OCI-LY3 (cell line): ENCODE measurements at regions not wholly inside any gene's neighbourhood (a gene's known extent, or its start where the extent isn't known, plus 50 kb on each side); places are given as distances from the start of the nearest gene placed in this dataset.

ENCODE experiments used
- EZH2phosphoT487 ChIP-seq: fragments of 200-600 bp; shearing (Covaris generic); IDR thresholded peaks from 2 replicates; pipeline ENCODE4 v1.6.1; 2018; ENCODE audit warnings: antibody characterized with exemption, mixed run types, low read depth
- TF ChIP-seq, protein P1 (sequence below): fragments of 200-600, 300-600 bp; sonication (generic); IDR thresholded peaks from 2 replicates; pipeline ENCODE4 v1.5.1; 2014; ENCODE audit warnings: antibody characterized with exemption, low read length, low read depth

DNA sequence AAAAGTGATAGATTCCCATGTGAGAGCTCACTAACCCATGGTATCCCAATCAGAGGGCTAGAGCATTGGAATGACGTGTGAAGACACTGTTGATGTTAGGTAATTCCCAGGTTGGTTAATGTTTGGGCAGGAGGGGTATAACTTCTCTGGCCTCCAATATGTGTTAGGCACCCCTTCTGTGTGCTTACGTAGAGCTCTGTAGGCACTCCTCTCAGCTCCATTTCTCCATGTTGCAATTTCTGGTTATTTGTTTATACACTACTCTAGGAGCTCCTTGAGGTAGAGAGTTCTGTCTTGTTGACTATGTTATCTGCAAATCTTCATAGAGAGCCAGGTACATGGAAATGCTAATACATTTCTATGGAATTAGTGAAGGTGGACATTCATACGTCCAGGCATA, 153.5 kb downstream of the RPIA start:
- no peak for TF ChIP-seq EZH2phosphoT487
- TF ChIP-seq, protein P1, sequence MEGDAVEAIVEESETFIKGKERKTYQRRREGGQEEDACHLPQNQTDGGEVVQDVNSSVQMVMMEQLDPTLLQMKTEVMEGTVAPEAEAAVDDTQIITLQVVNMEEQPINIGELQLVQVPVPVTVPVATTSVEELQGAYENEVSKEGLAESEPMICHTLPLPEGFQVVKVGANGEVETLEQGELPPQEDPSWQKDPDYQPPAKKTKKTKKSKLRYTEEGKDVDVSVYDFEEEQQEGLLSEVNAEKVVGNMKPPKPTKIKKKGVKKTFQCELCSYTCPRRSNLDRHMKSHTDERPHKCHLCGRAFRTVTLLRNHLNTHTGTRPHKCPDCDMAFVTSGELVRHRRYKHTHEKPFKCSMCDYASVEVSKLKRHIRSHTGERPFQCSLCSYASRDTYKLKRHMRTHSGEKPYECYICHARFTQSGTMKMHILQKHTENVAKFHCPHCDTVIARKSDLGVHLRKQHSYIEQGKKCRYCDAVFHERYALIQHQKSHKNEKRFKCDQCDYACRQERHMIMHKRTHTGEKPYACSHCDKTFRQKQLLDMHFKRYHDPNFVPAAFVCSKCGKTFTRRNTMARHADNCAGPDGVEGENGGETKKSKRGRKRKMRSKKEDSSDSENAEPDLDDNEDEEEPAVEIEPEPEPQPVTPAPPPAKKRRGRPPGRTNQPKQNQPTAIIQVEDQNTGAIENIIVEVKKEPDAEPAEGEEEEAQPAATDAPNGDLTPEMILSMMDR = no peak
